ENCODE measurements at regions not wholly inside any gene's neighbourhood (a gene's known extent, or its start where the extent isn't known, plus 50 kb on each side); places are given as distances from the start of the nearest gene placed in this dataset.

DNA sequence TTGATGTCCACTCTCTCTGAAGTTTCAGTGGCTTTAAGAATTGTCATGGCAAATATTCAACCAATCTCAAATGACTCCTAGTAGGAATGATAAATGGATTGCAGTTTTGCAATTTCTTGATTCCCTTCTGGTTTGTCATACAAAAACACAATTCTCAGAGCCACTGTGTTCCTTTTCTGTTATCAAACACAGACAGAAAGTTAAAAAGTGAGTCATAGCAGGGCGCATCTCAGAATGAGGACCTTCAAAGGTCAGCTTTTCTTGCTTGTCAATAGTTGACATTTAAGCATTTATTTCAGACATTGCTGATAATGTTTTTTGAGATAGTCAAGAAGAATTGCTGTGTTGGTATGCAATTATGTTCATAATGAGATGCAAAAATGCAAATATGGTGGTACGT is 405.9 kb downstream of the NR2F2 start:
- DNase-seq (ENCODE audit: low spot score): no peak

DNA sequence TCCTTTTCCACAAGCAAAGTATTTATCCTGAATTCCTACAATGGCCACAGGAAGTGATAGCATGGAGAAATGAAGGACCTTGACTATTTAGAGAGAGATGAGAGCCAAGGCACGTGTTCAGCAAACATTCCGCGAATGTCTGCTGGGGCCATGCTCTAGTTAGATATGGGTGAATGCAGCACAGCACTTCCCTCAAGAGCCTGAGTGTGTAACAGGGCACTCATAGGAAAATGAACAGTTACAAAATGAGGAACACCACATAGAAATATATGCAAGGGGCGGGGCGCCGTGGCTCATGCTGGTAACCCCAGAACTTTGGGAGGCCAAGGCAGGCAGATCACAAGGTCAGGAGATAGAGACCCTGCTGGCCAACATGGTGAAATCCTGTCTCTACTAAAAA is 406.9 kb downstream of the NR2F2 start:
- DNase-seq (ENCODE audit: low spot score): no peak

DNA sequence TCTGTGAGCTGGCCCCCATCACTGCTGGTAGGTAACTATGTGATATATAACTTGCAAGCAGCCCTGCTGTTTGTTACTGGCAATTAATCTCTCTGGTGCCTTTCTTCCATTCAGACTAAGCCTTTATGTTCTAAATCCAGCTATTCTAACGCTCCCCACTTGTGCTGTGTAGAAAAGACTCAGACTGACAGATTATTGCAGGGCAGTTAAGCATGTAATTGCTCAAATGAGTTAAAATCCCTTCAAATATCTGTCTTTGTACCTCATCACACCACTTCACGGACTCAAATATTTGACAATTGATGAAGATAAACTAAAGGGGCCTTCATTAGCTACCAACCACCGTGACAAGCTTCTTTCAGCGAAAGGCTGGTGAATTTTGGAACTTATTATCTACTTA is 416.2 kb downstream of the NR2F2 start:
- no peak for DNase-seq (ENCODE audit: low spot score)

DNA sequence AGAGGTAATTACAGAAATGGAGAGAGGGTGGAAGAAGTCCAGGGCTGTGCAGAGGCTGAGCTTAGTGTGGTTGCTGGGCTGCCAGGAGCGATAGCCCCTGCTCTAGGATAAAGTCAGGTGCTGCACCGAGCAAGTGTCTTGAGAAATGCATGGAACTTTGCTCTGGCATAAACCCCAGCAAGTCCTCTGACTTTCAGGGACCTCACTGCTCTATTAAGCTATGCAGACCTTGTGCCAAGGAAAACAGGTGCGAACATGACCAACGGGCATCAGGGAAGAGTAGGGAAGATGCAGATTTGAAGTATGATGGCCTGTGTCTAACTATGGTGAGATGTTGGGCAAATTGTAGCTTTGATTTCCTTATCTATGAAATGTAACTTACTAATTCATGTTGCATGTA is 416.8 kb downstream of the NR2F2 start:
- DNase-seq (ENCODE audit: low spot score): no peak

DNA sequence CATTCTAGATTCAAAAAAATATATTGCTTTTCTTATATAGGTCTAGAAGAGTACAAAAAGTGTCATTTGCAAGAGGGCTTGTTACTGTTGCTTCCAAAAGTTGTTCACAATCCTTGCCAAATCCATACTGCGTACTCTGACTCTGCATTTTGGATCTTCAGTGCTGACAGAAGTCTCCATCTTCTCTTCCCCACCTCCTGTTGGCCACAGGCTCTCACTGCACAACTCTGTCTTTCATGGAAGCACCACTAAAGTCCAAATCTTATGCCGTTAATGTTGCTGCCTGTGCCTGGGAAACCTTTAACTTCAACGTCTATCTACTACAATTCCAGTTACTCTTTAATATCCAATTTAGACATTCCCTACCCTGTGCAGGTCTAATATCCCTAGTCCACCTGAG is 419.9 kb downstream of the NR2F2 start:
- DNase-seq (ENCODE audit: low spot score): no peak

DNA sequence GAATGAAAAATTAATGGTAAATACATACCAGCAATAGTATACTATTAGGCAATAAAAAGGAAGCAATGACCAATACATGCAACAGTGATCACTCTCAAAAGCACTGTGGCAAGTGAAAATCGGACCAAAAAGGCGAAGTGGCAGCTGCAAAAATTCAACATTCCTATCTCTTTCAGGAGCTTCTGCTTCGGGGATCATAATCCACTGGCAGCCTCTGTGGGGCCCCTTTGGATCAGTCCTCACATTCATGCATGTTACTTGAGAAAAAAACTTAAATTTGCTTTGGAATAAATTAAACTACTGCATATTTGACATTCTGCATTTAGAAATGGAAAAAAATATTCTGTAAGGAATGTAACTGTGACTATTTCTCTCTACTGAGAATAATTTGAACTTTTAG is 425.6 kb downstream of the NR2F2 start:
- DNase-seq (ENCODE audit: low spot score): no peak

DNA sequence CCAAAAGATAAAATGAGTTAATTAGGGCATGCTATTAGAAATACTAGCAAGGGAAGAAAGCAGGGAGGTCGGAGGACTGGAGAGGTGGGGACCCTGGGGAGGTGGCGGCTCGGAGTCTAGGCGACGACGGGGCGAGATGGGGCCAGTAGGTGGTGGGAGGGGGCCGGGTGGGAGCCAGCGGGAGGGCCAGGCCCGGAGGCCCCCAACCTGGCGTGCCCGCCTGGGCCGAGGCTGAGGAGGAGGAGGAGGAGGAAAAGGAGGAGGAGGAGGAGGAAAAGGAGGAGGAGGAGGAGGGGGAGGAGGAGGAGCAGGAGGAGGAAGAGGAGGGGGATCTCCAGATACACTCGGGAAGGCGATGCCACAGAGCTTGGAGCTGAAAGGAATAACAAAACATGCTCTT is 426.2 kb downstream of the NR2F2 start:
- DNase-seq (ENCODE audit: low spot score): no peak

DNA sequence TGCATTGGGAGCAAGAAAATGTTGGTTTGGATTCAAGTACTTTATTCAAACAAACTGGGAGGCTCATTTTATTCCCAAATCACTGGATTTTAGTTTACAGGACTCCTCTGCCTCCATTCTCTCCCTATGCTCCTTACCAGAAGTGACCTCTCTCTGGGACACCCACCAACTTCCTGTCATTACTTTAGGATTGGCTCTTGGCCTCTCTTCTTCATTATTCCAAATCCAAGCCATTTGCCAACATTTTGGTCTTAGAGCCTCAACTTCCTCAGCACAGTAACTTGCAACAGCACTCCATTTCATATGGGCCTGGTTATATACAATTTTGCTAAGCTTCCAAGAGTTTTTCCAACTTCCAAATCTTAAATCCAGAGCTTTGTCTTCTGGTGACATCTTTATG is 432.1 kb downstream of the NR2F2 start:
- DNase-seq (ENCODE audit: low spot score): no peak

DNA sequence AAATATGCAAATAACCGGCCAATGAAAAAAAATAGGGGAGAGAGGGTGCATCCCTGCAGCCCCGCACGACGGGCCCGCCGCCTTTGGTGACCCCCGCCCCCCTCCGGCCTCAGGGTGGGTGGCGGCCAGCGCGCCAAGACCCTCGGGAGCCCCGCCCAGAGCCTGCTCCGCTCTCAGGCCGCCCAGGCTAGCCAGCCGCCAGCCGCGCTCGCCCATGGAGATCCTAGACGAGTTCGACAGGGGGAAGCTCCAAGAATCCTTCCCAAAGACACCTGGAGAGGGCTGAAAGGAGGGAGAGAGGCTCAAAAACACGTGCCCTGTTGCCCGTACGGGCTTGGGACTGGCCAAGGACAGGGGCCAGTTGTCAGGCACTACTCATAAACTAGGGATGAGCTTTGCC is 434.0 kb downstream of the NR2F2 start:
- no peak for DNase-seq (ENCODE audit: low spot score)

DNA sequence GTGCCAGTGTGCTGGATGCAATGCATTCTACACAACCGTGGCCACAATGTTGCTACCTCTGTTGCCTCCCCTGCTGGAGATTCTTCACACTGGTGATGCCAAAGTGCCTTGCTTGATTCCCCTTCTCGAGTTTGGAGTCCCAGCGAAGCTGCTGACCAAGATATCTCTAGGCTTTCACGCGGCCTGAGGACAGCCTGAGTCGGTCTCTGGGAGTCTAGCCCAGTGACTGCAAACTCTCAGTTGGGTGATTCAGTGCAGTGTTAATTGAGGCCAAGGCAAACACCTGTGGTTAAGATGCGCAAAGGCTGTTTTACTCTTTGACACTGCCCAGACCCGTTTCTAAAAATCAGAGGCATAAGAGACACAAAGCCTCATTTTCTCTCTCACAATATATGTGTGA is 434.4 kb downstream of the NR2F2 start:
- DNase-seq (ENCODE audit: low spot score): no peak

DNA sequence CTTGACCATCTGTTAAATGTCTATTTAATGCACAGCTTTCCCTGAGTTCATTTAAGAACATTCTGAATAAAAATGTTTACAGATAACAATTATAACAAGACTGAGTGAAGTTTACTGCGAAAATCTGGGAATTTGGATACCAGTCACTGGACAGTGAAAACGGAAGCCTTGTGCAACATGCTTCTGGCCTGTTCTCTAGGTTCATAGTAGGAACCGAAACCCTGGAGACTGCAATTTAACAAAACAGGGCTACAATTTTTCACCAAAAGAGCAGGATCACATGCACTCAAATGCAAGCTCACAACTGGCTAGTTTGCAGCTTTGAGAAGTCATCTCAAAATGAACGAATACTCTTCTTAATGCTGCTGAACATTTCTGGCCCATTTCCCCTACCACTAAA is 435.9 kb downstream of the NR2F2 start:
- DNase-seq (ENCODE audit: low spot score): no peak

DNA sequence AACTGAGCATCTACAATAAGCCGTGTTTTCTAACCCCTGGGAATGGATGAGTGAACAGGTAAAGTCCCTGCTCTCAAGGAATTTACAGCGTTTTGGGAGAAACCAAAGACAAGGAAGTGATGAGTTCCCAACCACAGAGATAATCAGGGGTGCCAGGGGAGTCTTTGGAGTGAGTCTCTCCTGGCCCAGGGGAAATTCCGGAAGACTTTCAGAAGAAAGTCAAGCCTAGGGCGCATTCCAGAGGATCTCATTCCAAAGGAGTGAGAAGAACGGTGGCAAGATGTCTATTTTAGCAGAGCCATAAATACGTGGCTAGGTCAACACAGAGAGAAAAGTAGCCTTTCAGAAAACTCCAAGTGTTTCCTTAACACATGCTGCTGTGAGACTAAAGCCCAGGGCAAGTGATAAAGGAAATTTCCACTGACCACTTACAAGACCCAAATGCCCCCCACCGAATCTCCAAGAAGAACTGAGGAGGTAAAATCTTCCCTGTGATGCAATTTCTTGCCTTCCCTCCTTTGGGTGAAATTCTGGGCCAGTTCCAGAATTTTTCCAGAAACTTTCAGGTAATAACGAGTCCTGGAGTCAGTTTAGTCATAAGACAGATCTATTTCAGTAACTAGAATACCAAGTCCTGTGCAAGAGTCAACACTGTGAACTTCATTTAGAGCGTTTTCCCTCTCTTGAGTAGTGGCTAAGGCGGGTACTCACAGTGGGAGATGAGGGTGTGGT is 437.4 kb downstream of the NR2F2 start:
- no peak for DNase-seq (ENCODE audit: low spot score)

DNA sequence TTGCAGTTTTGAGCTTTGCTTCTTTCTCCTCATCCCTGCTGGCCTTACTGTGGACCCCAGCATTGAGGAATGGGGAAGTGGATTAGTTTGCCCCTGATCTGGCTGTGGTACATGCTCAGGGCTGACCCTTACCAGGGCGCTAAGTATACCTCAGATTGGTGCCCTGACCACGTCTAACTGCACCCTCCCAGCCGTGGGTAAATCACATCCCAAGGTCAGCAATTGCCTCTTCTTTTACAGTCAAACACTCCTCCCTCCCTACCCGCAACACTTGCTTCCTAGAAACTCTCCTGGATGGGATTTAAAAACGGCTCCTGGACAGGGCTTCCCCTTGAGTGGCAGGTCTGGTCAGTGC is 437.9 kb downstream of the NR2F2 start:
- no peak for DNase-seq (ENCODE audit: low spot score)

DNA sequence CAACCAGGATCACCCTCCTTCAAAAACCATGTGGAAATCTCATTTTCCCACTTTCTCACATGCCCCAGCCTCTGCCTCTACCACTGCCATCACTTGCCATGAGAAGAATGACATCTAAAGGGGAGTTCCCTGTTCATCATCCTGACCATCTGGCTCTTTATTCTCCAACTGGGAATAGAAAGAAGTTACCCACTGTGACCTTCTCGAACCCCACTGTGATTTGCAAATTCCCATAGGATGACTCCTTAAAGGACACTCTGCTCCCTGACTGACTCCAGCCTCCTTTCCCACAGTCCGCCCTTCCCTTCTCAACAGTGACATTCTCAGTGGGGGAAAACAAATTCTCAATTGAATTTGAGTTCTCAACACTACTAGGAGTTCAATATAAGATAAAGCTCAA is 440.5 kb downstream of the NR2F2 start:
- DNase-seq (ENCODE audit: low spot score): no peak

DNA sequence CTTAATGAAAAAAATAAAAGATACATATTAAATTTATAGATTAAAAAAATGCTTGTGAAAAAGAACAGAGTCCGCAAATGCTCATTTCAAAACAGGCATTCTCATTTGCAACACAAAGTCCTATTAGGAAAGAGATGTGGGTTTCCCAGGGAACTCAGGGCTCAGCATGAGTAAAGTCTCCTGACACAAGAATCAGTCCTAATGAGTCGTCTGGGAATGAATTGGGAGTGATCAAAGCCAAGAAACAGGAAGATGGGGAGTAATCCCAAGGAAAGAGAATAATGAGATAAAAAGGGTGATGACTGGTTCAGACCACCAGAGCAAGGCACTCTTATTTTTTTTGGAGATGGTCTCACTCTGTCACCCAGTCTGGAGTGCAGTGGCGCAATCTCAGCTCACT is 443.7 kb downstream of the NR2F2 start:
- no peak for DNase-seq (ENCODE audit: low spot score)

DNA sequence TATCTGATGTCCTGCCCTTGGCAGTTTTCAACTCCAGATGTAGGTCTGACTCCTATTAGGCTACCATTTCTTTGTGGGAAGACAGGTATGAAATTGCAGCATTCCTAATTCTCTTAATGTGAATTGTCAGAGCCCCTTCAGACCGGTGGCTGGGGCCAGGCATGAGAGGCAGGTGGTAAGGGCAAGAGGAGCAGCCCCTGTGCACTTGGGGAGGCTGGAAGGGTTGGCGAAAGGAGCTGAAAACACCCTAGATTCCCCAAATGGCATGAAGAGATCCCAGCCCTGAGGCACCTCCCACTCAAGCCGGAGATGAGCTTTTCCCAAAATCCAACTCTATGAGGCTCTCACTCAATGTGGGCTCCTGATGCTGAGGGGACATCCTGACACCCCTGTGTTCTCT is 453.2 kb downstream of the NR2F2 start:
- no peak for DNase-seq (ENCODE audit: low spot score)

DNA sequence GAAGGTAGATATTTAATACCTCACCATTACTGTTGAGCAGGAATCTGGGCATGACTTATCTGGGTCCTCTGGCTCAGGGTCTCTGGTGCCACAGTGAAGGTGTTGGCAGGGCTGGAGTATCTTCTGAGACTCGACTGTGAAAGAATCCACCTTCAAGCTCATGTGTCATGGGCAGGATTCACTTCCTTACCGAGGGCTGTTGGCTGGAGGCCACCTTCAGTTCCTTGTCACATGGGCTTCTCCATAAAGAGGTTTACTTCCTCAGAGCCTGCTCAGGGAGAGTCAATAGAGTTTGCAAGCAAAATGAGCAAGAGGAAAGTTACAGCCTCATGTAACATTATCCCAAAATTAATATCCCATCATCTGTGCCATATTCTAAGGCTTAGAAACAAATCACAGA is 459.5 kb downstream of the NR2F2 start:
- no peak for DNase-seq (ENCODE audit: low spot score)

DNA sequence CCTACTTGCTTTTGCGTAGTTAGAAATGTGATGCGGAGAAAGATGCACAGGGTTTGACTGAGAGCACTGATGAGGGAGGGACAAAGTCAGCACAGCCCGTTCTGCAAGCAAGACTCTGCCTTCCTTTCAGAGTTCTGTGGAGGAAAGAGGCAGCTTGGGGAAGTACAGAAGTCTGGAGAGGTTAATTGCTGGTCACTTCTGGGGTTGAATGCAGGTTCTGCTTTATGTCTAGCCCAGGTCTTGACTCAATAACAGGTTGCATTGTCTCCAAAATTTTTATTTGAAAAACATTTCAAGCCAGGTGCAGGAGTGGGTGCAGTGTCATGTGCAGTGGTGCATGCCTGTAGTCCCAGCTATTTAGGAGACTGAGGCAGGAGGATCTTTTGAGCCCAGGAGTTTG is 461.7 kb downstream of the NR2F2 start:
- DNase-seq (ENCODE audit: low spot score): no peak

DNA sequence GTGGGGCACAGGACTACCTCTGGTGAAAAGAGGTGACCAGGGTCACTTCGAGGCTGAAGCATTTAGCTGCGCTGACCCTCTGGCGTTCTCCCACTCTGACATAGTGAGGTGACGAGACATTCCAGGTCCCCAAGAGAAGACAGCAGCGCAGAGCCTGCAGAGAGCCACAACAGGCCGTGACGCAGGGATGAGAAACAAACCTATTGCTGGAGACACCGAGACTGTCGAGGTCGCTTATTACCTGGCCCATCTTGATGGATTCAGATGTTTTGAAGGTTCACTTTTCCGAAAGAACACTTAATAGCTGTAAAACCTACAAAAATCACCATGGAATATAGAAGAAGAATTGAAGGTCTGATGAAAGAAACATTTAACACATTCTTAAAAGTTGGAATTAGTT is 466.3 kb downstream of the NR2F2 start:
- no peak for DNase-seq (ENCODE audit: low spot score)

DNA sequence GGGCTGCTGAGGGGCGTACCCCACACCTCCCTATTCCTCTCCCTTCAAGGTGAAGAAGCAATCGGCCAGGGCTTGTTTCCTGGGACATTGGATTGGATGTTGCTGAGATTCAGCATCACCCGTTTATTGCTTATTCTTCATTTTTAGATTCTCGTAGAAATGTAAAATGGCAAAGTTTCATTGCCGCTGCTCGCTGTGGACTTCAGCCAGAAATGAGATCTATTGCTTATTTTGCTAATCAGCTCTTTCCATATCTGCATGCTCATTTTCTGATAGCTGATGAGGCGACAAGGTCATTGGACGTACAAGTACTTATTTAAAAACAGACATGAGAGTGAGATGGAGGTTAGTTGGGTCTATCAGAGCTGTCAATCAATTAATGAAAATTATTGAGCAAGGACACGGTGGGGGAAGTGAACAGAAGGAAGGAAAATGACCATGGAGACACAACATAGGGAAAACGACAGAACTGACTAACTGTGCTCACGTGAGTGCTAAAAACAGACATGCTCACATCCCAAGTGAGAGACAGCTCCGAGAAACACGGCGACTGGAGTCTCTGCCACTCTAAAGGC is 471.2 kb downstream of the NR2F2 start:
- DNase-seq (ENCODE audit: low spot score): no peak

DNA sequence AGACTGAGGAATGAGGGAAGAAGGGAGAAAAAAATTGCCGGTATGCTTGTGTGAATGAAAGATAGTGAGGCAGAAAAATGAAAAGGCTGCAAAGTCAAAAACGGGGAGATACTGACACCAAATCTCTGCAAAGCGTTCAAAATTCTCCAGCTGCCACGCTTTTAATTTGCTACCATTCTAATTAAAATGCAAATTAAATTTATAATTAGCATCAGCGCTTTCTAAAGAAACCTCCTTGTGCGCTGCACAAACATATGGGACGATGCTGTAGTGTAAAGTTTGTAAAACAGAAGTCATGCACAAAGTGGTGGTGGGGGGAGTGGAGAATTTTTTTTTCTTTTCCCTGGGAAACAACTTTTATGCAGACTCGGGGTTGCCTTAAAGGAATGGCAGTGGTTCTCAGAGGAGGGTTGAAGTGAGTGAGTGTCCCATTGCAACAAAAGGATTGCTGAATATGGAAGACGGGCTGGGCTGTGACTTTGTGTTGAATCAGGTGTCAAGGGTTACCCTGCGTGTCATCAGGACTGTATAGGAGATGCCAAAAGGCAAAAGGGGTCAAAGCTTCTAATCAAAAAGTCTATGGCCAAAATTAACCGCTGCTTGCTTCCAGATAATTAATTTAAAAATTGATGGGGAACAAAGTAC is 472.2 kb downstream of the NR2F2 start:
- DNase-seq (ENCODE audit: low spot score): no peak

DNA sequence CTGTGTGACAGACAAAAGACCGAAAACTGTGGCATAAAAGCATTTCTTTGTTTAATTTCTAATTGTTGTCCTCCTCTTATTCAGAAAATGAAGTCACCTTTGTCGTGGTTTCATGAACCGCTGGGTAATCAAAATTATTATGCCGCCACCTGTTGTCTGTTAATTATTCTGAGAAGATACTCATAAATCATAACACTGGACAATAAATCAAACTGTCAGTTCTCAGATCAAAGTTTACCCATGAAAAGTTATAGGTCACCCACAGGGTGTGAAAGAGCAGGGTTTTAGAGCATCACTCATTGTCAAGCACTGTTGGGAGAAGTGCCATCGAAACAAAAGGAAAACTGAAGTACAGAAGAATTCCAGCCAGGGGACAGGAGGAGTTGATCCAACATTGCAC is 474.3 kb downstream of the NR2F2 start:
- no peak for DNase-seq (ENCODE audit: low spot score)

DNA sequence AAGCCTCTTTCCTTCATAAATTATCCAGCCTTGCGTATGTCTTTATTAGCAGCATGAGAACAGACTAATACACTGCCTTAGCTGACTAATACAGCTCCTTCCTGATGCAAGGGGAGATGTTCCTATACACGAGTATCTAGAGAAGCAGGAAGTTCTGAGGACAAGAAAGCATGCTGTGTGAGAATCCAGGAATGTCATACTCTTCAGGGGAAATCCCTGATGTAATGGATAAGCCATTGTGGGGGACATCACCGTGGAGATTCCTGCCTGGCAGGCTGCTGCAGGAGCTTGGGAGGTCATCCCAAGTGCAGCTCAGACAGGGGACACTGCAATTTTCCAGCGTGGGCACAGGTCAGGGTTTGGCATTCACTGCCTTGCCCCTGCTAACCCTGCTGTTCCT is 476.9 kb downstream of the NR2F2 start:
- DNase-seq (ENCODE audit: low spot score): no peak

DNA sequence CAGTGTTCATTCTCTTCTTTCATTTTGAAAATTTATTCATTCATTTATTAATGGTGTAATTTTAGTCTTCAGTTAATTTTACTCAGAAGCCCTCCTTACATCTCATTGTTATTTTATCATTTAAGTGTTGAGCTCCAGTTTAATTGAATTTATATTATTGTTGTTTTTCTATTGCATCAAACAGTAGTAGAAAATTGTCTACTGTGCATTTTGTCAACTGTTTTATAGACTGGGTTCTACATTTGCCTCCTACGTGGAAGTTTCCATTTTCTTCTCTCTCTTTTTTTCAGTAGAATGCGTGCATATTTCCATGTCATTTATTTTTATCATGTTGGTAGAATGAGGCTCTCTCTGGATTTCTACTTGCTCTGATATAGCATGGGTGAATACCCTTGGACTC is 487.4 kb downstream of the NR2F2 start:
- DNase-seq (ENCODE audit: low spot score): no peak

Measured in NAMALWA (cell line).